ENCODE measurements at regions not wholly inside any gene's neighbourhood (a gene's known extent, or its start where the extent isn't known, plus 50 kb on each side); places are given as distances from the start of the nearest gene placed in this dataset.
"Not testable (repeated sequence)": the region's sequence is repeated elsewhere in the genome, so short reads cannot be mapped to it uniquely, and the experiment has no call there.

DNA sequence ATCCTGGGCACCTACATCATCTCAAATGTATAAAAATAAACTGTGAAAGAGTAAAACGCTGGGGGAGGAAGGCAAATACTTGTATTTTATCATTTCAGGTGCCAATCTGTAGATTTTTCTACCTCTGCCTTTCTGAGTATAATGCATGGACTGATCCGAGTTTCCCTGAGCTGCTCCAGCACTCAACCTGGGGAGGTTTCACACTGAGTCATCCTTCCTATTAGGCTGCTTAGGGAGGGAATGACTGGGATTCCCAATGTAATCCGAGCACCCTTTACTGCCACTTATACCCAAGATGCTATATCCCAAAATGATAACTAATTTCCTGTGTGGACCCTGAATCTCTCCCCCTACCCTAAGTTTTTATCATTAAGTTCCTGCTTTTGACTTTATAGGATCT lies 126.6 kb downstream of the HNRNPD start:
- no peak for DNase-seq

- DNase-seq: no peak
Observed at GRCh38 chr4:82241534-82241933, 132.3 kb downstream of the HNRNPD start.

- DNase-seq: no peak
Observed at GRCh38 chr4:82240410-82240809, 133.4 kb downstream of the HNRNPD start.

GRCh38 chr4:82237142-82237541 lies 136.6 kb downstream of the HNRNPD start:
- DNase-seq: not testable (repeated sequence)

- DNase-seq: no peak
Observed at GRCh38 chr4:82235346-82235745, 138.4 kb downstream of the HNRNPD start.

- DNase-seq: no peak
Observed at GRCh38 chr4:82232891-82233290, 140.9 kb downstream of the HNRNPD start.

- DNase-seq: no peak
Observed at GRCh38 chr4:82231806-82232205, 142.0 kb downstream of the HNRNPD start.

DNA sequence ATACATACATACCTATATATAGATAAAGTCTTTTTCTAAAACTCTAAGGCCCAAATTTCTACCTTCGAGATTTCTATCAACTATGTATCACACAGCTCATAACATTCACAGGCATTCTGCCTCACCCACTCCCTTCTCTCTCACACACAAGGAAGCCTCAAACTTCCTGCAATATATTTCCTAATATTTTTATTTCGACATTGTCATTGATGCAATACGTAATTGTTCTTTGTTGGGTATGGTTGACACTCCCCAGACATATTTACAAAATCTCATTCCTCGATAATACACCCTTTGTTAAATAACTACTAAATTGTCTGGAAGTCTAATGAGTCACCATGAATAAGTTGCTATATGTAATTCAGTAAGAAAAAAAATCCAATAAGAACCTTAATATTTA lies 143.5 kb downstream of the HNRNPD start:
- no peak for DNase-seq

- DNase-seq: no peak
Observed at GRCh38 chr4:82225030-82225429, 148.8 kb downstream of the HNRNPD start.

DNA sequence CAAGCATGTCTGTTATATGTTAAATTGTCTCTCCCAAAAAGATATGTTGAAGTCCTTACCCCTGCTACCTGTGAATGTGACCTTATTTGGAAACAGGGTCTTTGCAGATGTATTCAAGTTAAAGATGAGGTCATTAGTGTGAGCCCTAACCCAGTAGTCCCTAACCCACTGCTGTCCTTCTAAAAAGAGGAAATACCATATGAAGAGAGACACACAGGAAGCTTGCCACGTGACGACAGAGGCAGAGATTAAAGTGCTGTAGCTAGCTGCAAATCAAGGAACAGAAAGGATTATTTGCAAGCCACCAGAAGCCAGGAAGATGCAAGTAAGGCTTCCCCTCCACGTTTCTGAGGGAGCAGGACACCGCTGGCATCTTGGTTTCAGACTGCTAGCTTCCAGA lies 150.1 kb downstream of the HNRNPD start:
- DNase-seq: no peak

DNA sequence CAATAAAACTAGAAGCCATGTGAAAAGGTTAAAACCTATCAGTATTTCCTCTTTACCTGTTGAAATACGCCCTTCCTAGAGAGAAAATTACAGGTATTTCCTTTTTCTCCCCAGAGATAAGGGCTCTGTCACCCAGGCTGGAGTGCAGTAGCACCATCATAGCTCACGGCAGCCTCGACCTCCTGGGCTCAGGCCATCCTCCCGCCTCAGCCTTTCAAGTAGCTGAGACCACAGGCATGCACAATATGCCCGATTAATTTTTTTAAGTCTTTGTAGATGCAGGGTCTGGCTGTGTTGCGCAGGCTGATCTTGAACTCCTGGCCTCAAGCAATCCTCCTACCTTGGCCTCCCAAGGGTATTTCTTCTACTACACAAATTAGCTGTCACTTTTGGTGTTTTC lies 154.4 kb downstream of the HNRNPD start:
- DNase-seq: no peak

- DNase-seq: no peak
Observed at GRCh38 chr4:82217986-82218715, 155.6 kb downstream of the HNRNPD start.

GRCh38 chr4:82216219-82216618 lies 157.6 kb downstream of the HNRNPD start:
- no peak for DNase-seq

GRCh38 chr4:82215800-82216199 lies 158.0 kb downstream of the HNRNPD start:
- DNase-seq: no peak

DNA sequence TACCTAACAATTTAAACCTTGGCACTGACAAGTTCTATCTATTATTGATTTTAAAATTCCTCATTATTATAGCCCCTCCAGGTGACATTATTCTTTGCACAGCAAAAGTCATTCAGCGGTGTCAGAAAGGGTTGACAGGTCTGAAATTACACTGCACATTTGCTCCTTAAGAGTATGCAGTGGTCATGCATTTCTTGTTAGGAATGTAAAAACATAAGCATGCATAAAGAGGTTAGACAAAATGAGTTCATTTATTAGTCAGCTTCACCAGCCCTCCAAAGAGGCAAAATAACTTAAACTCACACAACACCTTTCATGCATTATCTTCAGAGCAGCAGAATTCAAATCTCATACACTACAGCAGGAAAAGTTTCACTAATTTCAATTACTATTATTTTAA lies 158.8 kb downstream of the HNRNPD start:
- DNase-seq: no peak

- no peak for DNase-seq
Observed at GRCh38 chr4:82213485-82214417, 160.0 kb downstream of the HNRNPD start.

DNA sequence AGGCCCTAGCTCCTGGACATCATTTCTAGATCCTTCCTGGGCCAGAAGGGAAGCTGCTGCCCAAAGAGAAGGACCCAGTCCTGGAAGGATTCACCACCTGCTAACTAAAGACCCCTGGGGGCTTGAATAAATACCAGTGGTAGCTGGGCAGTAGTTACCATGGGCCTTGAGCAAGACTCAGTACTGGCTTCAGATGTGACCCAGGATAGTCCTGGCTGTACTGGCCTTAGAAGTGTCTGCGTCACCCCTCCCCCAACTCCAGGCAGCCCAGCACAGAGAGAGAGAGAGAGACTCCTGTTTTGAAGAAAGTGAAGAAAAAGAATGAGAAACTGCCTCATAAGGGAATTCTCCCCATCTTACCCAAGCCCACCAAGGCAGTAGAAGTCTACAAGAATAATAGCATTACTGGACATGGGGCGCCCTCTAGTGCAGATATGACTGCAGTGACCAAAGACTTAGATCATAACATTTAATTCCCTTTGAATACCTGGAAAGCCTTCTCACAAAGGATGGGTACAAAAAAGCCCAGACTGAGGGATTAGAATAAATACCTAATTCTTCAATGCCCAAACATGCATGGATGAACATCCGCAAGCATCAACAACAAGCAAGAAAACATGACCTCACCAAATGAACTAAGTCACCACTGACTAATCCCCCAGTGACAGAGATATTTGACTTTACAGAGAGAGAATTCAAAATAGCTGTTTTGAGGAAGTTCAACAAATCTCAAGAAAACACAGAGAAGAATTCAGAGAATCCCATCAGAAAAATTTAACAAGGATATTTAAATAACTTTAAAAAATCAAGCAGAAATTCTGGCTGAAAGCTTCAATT lies 171.8 kb downstream of the HNRNPD start:
- DNase-seq: no peak

DNA sequence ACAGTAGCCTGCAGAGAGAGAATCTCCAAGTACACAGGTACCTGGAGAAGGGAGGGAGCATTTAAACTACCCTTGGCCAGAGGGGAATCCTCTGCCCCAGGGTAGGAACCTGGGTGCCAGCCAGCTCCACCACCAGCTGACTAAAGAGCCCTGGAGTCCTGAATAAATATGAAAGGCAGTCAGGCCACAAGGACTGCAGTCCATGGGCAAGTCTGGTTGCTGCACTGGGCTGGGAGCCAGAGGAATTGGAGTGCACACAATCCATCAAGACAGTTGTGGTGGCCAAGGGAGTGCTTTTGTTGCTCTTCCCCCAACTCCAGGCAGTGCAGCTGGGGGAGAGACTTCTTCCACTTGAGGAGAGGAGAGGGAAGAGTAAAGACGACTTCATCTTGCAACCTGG lies 172.5 kb downstream of the HNRNPD start:
- no peak for DNase-seq

DNA sequence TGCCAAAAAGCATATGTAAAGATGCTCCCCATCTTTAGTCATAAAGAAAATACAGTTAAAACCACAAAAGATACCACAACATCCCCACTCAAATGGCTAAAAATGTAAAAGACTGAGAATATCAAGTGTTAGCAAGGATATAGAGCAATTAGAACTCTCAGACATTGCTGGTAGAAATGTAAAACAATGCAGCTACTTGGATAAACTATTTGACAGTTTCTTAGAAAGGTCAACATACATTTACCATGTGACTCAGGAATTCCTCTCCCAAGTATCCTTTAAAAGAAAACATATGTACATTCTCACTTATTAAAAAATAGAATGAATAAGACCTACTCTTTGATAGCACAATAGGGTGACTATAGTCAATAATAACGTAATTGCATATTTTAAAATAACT lies 173.7 kb downstream of the HNRNPD start:
- no peak for DNase-seq

- no peak for DNase-seq
Observed at GRCh38 chr4:82194329-82194728, 179.5 kb downstream of the HNRNPD start.

- DNase-seq: no peak
Observed at GRCh38 chr4:82192017-82192673, 181.6 kb downstream of the HNRNPD start.

GRCh38 chr4:82181789-82182188 lies 192.0 kb downstream of the HNRNPD start:
- DNase-seq: no peak

DNA sequence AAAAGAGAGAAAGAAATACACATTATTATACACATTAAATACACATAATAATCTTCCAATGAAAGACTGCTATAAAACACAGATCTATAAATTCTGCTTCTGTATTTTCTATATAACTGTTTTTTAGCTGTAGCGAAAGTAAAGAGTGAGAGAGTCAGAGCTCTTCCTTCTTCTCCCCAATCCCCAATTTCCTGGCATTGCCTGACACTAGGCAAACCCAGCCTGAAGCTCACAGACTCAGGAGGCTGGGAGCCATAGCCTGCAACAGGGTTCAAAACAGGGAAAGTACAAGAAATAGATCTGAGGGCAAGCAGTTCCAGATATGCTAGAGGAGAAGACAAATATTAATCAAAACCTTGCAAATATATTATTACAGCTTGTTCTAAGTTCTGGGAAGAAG lies 201.6 kb downstream of the HNRNPD start:
- DNase-seq: no peak
